ENCODE measurements at regions not wholly inside any gene's neighbourhood (a gene's known extent, or its start where the extent isn't known, plus 50 kb on each side); places are given as distances from the start of the nearest gene placed in this dataset.

- no peak for TF ChIP-seq CTCF (IDR thresholded peaks at IDR 0.05; ENCODE audit: low read depth, low read length)
- H3K4me3 ChIP-seq (ENCODE audit: low read depth, low read length) = no peak overlapping the region
Measured at GRCh38 chr3:106120356-106120755, 251.5 kb upstream of the CBLB start.

GRCh38 chr3:106121491-106122289 is 252.9 kb upstream of the CBLB start:
- no peak overlapping the region for H3K4me3 ChIP-seq (ENCODE audit: low read depth, low read length)
- no peak for TF ChIP-seq CTCF (IDR thresholded peaks at IDR 0.05; ENCODE audit: low read depth, low read length)

GRCh38 chr3:106124818-106125217 is 256.0 kb upstream of the CBLB start:
- TF ChIP-seq CTCF (IDR thresholded peaks at IDR 0.05; ENCODE audit: low read depth, low read length) = no peak
- no peak overlapping the region for H3K4me3 ChIP-seq (ENCODE audit: low read depth, low read length)

- no peak for TF ChIP-seq CTCF (IDR thresholded peaks at IDR 0.05; ENCODE audit: low read depth, low read length)
- no peak overlapping the region for H3K4me3 ChIP-seq (ENCODE audit: low read depth, low read length)
Measured at GRCh38 chr3:106125321-106125720, 256.5 kb upstream of the CBLB start.

- H3K4me3 ChIP-seq (ENCODE audit: low read depth, low read length) = no peak overlapping the region
- TF ChIP-seq CTCF (IDR thresholded peaks at IDR 0.05; ENCODE audit: low read depth, low read length) = no peak
Measured at GRCh38 chr3:106126067-106126845, 257.4 kb upstream of the CBLB start.

- TF ChIP-seq CTCF (IDR thresholded peaks at IDR 0.05; ENCODE audit: low read depth, low read length) = no peak
- H3K4me3 ChIP-seq (ENCODE audit: low read depth, low read length) = no peak overlapping the region
Measured at GRCh38 chr3:106126846-106127235, 258.0 kb upstream of the CBLB start.

- no peak overlapping the region for H3K4me3 ChIP-seq (ENCODE audit: low read depth, low read length)
- no peak for TF ChIP-seq CTCF (IDR thresholded peaks at IDR 0.05; ENCODE audit: low read depth, low read length)
Measured at GRCh38 chr3:106129939-106130338, 261.1 kb upstream of the CBLB start.

Data from WI38 (cell line).